ENCODE measurements at regions not wholly inside any gene's neighbourhood (a gene's known extent, or its start where the extent isn't known, plus 50 kb on each side); places are given as distances from the start of the nearest gene placed in this dataset.

DNA sequence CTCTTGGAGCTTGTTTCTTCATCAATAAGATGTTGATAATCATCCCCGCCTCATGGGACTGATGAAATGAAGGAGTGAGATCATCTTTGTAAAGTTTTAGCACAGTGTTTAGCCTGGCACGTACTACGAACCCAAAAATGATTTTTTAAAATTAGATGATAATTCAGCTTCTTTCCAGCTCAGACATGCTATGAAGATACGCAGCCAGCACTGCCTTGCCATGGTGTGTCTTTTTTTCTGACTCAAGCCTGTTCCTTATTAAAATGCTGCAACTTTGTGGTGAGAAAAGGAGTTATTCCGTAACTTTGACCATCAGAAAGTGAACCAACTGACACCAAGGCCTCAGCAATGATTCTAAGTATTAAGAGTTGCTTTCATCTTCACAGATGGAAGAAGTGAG is 269.0 kb downstream of the LTN1 start:
- POLR2A ChIA-PET = no interaction called here
- TF ChIP-seq, protein P1, sequence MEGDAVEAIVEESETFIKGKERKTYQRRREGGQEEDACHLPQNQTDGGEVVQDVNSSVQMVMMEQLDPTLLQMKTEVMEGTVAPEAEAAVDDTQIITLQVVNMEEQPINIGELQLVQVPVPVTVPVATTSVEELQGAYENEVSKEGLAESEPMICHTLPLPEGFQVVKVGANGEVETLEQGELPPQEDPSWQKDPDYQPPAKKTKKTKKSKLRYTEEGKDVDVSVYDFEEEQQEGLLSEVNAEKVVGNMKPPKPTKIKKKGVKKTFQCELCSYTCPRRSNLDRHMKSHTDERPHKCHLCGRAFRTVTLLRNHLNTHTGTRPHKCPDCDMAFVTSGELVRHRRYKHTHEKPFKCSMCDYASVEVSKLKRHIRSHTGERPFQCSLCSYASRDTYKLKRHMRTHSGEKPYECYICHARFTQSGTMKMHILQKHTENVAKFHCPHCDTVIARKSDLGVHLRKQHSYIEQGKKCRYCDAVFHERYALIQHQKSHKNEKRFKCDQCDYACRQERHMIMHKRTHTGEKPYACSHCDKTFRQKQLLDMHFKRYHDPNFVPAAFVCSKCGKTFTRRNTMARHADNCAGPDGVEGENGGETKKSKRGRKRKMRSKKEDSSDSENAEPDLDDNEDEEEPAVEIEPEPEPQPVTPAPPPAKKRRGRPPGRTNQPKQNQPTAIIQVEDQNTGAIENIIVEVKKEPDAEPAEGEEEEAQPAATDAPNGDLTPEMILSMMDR (IDR thresholded peaks at IDR 0.05; ENCODE audit: control extremely low read depth, extremely low read depth, low read depth, missing control alignments) = no peak
- CTCF ChIA-PET = interaction anchor here (2.7 kb wide), 1 partner anchor 22 kb away, joined by 16 read pairs; no protein-coding TSS in a partner anchor
- DNase-seq (ENCODE audit: extremely low spot score) = no peak

DNA sequence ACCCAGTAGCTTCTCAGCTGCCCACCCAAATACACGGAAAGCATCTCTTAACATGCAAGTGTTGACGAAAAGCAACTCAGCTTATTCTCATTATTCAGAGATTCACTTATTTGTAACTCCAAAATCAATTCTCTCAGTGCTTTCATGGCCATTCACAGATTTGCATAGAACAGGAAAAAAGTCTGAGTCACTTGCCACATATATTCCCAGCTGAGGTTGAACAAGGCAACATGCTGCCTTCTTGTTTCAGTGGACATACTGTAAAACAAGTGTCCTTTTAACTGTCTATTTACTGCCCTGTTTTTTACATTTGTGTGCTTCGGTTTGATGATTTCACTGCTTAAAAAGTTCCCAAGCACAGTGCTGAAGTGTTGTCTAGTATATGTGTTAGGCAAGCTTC is 273.0 kb downstream of the LTN1 start:
- ChIA-PET POLR2A (no interaction called here), CTCF (interaction anchor here (4.0 kb wide), 1 partner anchor 26 kb away, joined by 17 read pairs; no protein-coding TSS in a partner anchor)
- TF ChIP-seq, protein P1 (IDR thresholded peaks at IDR 0.05; ENCODE audit: control extremely low read depth, extremely low read depth, low read depth, missing control alignments) = no peak
- no peak for DNase-seq (ENCODE audit: extremely low spot score)

DNA sequence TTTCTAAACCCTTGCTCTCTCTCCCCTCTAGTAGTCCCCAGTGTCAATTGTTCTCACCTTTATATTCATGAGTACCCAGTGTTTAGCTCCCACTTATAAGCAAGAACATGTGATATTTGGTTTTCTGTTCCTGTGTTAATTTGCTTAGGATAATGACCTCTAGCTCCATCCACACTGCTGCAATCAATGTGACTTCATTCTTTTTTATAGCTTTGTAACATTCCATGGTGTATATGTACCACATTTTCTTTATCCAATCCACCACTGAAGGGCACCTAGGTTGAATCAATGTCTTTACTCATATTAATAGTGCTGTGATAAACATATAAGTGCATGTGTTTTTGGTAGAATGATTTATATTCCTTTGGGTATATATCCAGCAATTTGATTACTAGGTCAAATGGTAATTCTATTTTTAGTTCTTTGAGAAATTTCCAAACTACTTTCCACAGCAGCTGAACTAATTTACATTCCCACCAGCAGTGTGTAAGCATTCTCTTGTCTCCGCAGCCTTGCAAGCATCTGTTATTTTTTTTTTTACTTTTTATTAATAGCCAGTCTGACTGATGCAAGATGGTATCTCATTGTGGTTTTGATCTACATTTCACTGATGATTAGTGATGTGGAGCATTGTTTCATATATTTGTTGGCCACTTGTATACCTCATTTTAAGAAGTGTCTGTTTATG is 277.8 kb downstream of the LTN1 start:
- TF ChIP-seq, protein P1 (IDR thresholded peaks at IDR 0.05; ENCODE audit: control extremely low read depth, extremely low read depth, low read depth, missing control alignments) = no peak
- DNase-seq (ENCODE audit: extremely low spot score) = no peak
- ChIA-PET POLR2A (no interaction called here), CTCF (interaction anchor here (1.4 kb wide), 1 partner anchor 31 kb away, joined by 5 read pairs; no protein-coding TSS in a partner anchor)

DNA sequence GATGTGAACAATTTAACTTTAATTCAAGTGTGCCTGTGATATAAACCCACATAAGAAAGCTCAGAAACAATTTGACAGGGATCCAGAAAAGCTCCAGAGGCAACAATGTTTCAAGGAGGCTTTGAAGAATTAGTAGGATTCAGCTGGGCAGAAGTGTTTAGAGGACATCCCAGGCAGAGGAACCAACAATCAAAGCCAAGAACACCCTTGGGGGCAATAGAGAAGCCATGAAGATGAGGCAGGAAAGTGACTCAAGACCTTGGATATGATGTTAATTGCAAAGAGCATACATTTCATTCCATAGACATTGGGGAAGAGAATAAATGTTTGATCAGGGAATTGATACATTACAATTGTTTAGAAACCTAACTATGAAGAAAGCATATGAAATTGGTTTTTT is 280.3 kb downstream of the LTN1 start:
- POLR2A ChIA-PET = no interaction called here
- DNase-seq (ENCODE audit: extremely low spot score) = no peak
- CTCF ChIA-PET = no interaction called here
- TF ChIP-seq, protein P1 (IDR thresholded peaks at IDR 0.05; ENCODE audit: control extremely low read depth, extremely low read depth, low read depth, missing control alignments) = no peak

DNA sequence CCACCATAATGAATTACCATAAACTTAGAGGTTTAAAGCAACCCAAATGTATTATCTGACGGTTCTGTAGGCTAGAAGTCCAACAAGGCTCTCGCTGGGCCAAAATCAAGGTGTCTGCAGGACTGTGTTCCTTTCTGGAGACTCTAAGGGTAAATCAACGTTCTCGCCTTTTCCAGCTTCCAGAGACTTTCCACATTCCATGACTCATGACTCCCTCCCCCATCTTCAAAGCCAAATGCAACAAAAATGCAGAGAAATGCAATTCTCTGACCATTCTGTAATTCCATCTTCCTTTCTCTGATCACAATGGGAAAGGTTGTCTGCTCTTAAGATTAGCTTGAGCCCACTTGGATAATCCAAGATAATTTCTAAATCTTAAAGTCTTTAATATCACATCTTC is 287.1 kb downstream of the LTN1 start:
- TF ChIP-seq, protein P1 (IDR thresholded peaks at IDR 0.05; ENCODE audit: control extremely low read depth, extremely low read depth, low read depth, missing control alignments) = no peak
- POLR2A ChIA-PET = no interaction called here
- DNase-seq (ENCODE audit: extremely low spot score) = no peak
- CTCF ChIA-PET = no interaction called here

DNA sequence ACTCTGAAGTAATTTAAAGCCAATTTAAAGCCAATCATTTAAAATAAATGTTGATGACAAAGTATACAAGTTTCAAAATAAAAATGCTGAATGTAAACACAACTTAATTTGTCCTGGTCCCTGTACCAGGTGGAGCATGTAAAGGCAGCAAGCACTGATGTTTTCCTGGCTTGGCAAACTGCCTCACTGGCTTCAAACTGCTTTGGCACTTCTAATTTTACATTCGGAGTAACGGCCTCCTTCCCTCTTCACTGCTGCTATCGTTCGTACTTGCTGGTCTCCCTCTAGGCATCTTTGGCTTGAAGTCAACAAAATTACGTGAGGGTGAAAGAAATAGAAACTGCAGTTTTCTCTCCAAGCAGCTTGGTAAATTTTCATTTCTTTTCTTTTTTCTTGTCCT is 287.9 kb downstream of the LTN1 start:
- DNase-seq (ENCODE audit: extremely low spot score) = no peak
- ChIA-PET POLR2A (no interaction called here), CTCF (no interaction called here)
- TF ChIP-seq, protein P1 (IDR thresholded peaks at IDR 0.05; ENCODE audit: control extremely low read depth, extremely low read depth, low read depth, missing control alignments) = no peak
